Naive B cell (primary cell): ENCODE measurements at regions not wholly inside any gene's neighbourhood (a gene's known extent, or its start where the extent isn't known, plus 50 kb on each side); places are given as distances from the start of the nearest gene placed in this dataset.
"Not testable (repeated sequence)": the region's sequence is repeated elsewhere in the genome, so short reads cannot be mapped to it uniquely, and the experiment has no call there.

Experiments used
- ATAC-seq, 2 donors: fragments of 150-1000 bp; cut with Tn5 transposase; 2 replicates each; pipeline ENCODE4 v1.10.0; 2021; ENCODE audit warnings: low read depth in 2 of 2, mild to moderate bottlenecking in 2 of 2, moderate library complexity in 2 of 2
- DNase-seq: peaks from one replicate; pipeline ENCODE4 v3.0.0; 2022
- H3K27ac Mint-ChIP-seq, 6 donors: one replicate each; pipeline ENCODE4 v1.8.0; 2020 to 2022; ENCODE audit warnings: mild to moderate bottlenecking in 6 of 6, mixed read lengths in 6 of 6, moderate library complexity in 5 of 6, inconsistent platforms in 2 of 6
- H3K27me3 Mint-ChIP-seq, 3 donors: one replicate each; pipeline ENCODE4 v1.8.0; 2021 to 2022; ENCODE audit warnings: mixed read lengths in 3 of 3, mild to moderate bottlenecking in 1 of 3
- H3K36me3 Mint-ChIP-seq, 2 donors: one replicate each; pipeline ENCODE4 v1.8.0; 2020 to 2022; ENCODE audit warnings: mixed read lengths in 2 of 2, inconsistent platforms in 1 of 2, mild to moderate bottlenecking in 1 of 2
- H3K4me1 Mint-ChIP-seq, 3 donors: one replicate each; pipeline ENCODE4 v1.8.0; 2020 to 2022; ENCODE audit warnings: mixed read lengths in 3 of 3, inconsistent platforms in 1 of 3, mild to moderate bottlenecking in 1 of 3, moderate library complexity in 1 of 3
- H3K4me3 Mint-ChIP-seq, 8 donors: one replicate each; pipeline ENCODE4 v1.8.0; 2020 to 2022; ENCODE audit warnings: mild to moderate bottlenecking in 8 of 8, mixed read lengths in 8 of 8, moderate library complexity in 8 of 8, inconsistent platforms in 2 of 8
- H3K9me3 Mint-ChIP-seq, 7 donors: one replicate each; pipeline ENCODE4 v1.8.0; 2020 to 2022; ENCODE audit warnings: mixed read lengths in 7 of 7, mild to moderate bottlenecking in 5 of 7, inconsistent platforms in 2 of 7, moderate library complexity in 1 of 7

DNA sequence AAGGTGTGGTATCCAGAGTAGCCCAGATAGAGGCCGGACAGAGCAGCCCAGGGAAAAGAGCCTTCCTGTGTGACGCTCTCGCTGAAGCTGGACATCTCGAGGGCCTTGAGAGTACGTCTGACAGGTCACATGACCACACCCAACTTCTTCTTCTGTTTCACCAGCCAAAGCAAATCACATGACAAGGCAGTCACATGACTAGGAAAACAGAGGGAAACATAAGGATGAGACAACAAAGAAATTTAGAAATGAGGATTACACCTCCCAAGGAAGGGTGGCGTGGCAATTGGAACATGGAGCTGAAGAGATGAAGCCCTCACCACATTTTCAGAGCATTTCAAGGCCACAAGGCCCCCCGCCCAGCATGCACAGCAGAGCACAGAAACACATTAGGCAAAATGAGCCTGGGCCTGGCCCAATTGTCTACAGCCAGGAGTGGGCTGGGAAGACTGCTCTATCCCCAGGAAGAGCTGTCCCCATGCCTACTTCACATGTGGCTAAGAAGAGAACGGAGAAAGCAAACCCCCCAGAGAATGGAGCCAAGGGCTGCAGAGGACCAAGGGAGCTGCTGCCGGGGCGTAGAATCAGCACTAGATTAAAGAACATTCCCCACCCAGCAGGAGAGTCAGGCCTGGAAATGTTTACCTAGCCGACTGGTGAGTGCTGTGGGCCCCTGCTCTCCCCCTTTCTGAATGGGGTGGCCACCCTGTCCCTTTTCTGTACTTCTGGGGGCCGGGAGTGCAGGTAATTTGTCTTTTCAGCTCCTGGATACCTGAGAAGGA lies 305.1 kb downstream of the NPHP4 start:
- Mint-ChIP-seq H3K27me3 (peaks cover 12 to 54% (median 23%) of the 10 kb centered on the region in 3 donors), H3K4me3 (no peak overlapping the region), H3K9me3 (peaks cover 0 to 11% (median 0%) of the 10 kb centered on the region in 7 donors), H3K27ac (no peak overlapping the region), H3K4me1 (no peaks in the 10 kb centered on the region), H3K36me3 (peaks cover 0 to 9% of the 10 kb centered on the region in 2 donors)
- ATAC-seq, result no peak
- DNase-seq, result no peak

DNA sequence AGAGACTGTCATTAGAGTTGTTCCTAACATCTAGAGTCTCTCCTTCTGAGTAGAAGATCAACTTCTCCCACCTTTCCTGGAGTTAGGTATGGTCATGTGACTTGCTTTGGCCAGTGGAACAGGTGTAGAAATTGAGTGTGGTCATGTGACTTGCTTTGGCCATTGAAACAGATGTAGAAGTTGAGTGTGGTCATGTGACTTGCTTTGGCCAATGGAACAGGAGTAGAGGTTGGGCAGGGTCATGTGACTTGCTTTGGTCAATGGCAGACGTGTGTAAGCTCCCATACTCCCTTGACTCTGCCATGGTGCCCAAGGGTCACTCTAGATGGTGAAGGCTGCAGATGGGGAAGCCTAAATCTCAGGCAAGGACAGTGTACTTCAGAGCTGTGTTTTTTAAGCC lies 306.0 kb downstream of the NPHP4 start:
- H3K27me3 Mint-ChIP-seq, result peaks cover 11 to 45% (median 23%) of the 10 kb centered on the region in 3 donors
- no peak overlapping the region for H3K27ac Mint-ChIP-seq
- H3K9me3 Mint-ChIP-seq, result peaks cover 0 to 11% (median 0%) of the 10 kb centered on the region in 7 donors
- ATAC-seq, result no peak
- H3K4me1 Mint-ChIP-seq, result no peaks in the 10 kb centered on the region
- peaks cover 0 to 9% of the 10 kb centered on the region in 2 donors for H3K36me3 Mint-ChIP-seq
- no peak for DNase-seq
- no peak overlapping the region for H3K4me3 Mint-ChIP-seq

DNA sequence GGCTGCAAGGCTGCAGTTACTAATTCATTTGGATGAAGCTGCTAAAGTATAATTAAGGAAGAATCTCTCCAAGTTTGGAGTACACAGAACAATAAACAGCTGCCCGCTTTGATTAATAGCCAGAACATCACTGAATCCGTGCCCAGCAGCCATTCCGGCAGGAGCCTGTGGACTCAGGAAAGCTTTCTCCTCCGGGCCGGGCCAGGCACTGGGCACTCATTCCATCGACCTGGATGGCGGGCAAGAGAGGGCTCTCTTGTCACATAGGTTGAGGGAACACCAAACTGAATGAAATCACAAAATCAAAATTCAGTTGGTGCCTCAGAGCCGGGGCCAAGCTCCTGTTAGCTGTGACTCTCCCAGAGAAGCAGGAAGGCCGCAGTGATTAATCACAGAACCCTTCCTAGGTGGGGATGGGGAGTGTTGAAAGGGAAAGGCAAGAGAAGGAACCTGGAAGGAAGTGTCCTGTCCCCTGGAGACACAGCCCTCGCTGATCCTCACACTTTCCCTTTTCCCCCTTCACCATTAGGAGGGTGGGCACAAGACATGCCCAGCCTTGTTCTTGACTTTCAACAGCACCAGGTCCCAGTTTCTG lies 306.7 kb downstream of the NPHP4 start:
- peaks cover 0 to 9% of the 10 kb centered on the region in 2 donors for H3K36me3 Mint-ChIP-seq
- no peak overlapping the region for H3K27ac Mint-ChIP-seq
- ATAC-seq, result no peak
- H3K4me3 Mint-ChIP-seq, result no peak overlapping the region
- H3K27me3 Mint-ChIP-seq, result peaks cover 7 to 39% (median 23%) of the 10 kb centered on the region in 3 donors
- H3K9me3 Mint-ChIP-seq, result peaks cover 0 to 11% (median 0%) of the 10 kb centered on the region in 7 donors
- no peak for DNase-seq
- H3K4me1 Mint-ChIP-seq, result no peaks in the 10 kb centered on the region

DNA sequence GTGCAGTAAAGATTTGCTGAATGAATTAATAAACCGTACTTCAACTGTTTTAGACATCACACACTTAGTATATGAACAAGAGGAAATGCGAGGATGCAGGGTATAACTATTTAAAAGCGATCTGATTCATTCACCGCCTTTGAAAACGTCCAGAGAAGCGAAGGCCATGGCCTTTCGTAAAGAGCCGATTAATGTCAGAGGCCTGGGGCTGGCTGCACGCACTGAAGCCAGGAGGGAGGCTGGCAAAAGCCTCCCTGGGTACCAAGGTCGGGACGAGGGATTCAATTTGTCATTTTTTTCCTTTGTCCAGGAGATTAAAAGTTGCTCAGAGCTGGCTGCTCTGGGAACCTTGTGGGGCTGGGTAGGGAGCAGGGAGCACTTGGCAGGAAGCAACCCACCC lies 307.4 kb downstream of the NPHP4 start:
- no peaks in the 10 kb centered on the region for H3K4me1 Mint-ChIP-seq
- H3K4me3 Mint-ChIP-seq, result no peak overlapping the region
- H3K27me3 Mint-ChIP-seq, result peaks cover 7 to 32% (median 23%) of the 10 kb centered on the region in 3 donors

DNA sequence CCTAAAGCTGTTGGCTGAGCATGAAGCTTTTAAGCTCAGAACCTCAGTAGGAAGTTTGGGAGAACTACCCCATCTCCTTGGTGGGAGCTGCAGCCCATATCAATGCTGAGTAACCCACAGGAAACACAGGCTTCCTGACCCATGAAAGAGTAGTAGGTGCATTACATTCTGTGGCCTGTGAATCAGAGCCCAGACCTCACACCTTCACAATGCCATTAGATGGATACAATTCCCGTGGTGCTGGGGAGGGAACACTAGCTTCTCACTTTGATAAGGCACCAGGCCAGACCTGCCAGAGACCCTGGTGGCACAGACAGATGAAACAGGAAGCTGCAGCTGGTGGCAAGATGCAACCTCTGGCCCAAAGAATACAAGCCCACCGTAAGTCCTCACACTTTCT lies 308.8 kb downstream of the NPHP4 start:
- ATAC-seq (no peak), DNase-seq (no peak)
- H3K27ac Mint-ChIP-seq, result no peak overlapping the region
- H3K9me3 Mint-ChIP-seq, result peaks cover 0 to 17% (median 6%) of the 10 kb centered on the region in 7 donors
- no peaks in the 10 kb centered on the region for H3K4me1 Mint-ChIP-seq
- H3K4me3 Mint-ChIP-seq, result no peak overlapping the region
- peaks cover 13 to 34% (median 31%) of the 10 kb centered on the region in 3 donors for H3K27me3 Mint-ChIP-seq
- peaks cover 0 to 10% of the 10 kb centered on the region in 2 donors for H3K36me3 Mint-ChIP-seq

More for the DNA sequence above, 307.4 kb downstream of the NPHP4 start:
- Mint-ChIP-seq H3K9me3 (peaks cover 0 to 11% (median 0%) of the 10 kb centered on the region in 7 donors), H3K27ac (no peak overlapping the region), H3K36me3 (peaks cover 0 to 9% of the 10 kb centered on the region in 2 donors)
- ATAC-seq, result no peak
- DNase-seq, result no peak

DNA sequence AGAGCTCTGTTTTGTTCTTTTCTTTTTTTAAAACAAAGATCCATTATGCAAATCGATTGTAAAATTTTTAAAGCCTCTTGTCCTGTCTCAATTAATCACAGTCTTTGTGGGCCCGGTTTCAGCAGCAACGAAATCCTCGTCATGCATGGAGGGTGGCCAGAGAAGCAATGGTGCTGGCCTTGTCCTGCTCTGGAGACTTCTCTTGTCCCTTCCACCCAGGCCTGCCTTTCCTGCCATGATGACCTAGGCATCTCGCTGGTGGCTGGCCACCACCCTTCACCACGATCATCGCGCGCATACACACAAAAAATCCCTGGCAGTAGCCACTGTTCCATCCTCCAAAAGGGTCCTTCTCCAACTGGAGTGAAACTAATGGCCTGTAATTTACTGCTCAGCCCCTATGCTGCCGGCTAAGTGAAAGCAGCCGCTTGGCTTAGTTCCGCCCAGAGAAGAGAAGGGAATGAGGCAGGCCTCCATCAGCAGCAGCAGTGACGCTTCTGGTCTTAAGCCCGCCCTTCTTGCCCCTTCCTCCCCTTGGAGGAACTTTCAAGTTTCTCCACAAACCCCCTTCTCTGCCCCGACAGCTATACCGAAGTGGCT lies 309.5 kb downstream of the NPHP4 start:
- H3K36me3 Mint-ChIP-seq, result peaks cover 0 to 15% of the 10 kb centered on the region in 2 donors
- ATAC-seq (no peak), DNase-seq (no peak)
- H3K4me3 Mint-ChIP-seq, result no peak overlapping the region
- H3K27me3 Mint-ChIP-seq, result peaks cover 18 to 36% (median 35%) of the 10 kb centered on the region in 3 donors
- peak overlapping the region in 1 of 6 donors; percentile 19 for H3K27ac Mint-ChIP-seq
- H3K4me1 Mint-ChIP-seq, result no peaks in the 10 kb centered on the region
- H3K9me3 Mint-ChIP-seq, result peaks cover 0 to 21% (median 6%) of the 10 kb centered on the region in 7 donors

GRCh38 chr1:5681654-5682053 lies 310.6 kb downstream of the NPHP4 start:
- Mint-ChIP-seq H3K27me3 (peaks cover 18 to 36% (median 29%) of the 10 kb centered on the region in 3 donors), H3K36me3 (peaks cover 0 to 15% of the 10 kb centered on the region in 2 donors), H3K4me1 (no peaks in the 10 kb centered on the region), H3K9me3 (peaks cover 0 to 17% (median 6%) of the 10 kb centered on the region in 7 donors), H3K4me3 (no peak overlapping the region), H3K27ac (no peak overlapping the region)
- DNase-seq (no peak), ATAC-seq (no peak)

DNA sequence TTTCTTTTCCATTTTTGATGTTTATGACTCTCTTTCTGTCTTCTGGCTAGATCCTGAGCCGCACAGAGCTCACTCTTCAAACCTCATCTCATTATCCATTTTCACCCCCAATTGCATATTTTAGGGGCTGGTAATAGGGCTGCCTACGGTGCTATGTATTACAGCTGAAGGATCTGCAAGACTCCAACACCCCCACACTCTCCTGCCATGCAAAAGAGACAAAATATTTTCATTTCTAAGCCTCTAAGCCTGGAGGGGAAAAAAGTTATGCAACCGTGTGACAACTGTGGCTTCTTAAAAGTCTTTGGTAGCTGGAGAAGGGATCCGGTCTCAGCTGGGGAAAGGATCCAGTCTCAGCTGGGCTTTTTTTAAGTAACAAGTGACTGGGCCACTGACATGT lies 311.6 kb downstream of the NPHP4 start:
- H3K4me3 Mint-ChIP-seq, result no peak overlapping the region
- H3K27ac Mint-ChIP-seq, result no peak overlapping the region
- peaks cover under 1 to 7% of the 10 kb centered on the region in 2 donors for H3K36me3 Mint-ChIP-seq
- H3K27me3 Mint-ChIP-seq, result peaks cover 15 to 37% (median 21%) of the 10 kb centered on the region in 3 donors
- no peak for ATAC-seq
- H3K4me1 Mint-ChIP-seq, result no peaks in the 10 kb centered on the region
- H3K9me3 Mint-ChIP-seq, result peaks cover 7 to 27% (median 9%) of the 10 kb centered on the region in 7 donors
- DNase-seq, result no peak

- H3K27ac Mint-ChIP-seq, result no peak overlapping the region
- peaks cover 9 to 18% of the 10 kb centered on the region in 2 donors for H3K36me3 Mint-ChIP-seq
- H3K4me3 Mint-ChIP-seq, result no peak overlapping the region
- no peaks in the 10 kb centered on the region for H3K4me1 Mint-ChIP-seq
- peaks cover 12 to 42% (median 19%) of the 10 kb centered on the region in 7 donors for H3K9me3 Mint-ChIP-seq
- H3K27me3 Mint-ChIP-seq, result peaks cover 16 to 25% (median 21%) of the 10 kb centered on the region in 3 donors
- ATAC-seq (no peak), DNase-seq (no peak)
Measured at GRCh38 chr1:5678759-5679158, 313.5 kb downstream of the NPHP4 start.

DNA sequence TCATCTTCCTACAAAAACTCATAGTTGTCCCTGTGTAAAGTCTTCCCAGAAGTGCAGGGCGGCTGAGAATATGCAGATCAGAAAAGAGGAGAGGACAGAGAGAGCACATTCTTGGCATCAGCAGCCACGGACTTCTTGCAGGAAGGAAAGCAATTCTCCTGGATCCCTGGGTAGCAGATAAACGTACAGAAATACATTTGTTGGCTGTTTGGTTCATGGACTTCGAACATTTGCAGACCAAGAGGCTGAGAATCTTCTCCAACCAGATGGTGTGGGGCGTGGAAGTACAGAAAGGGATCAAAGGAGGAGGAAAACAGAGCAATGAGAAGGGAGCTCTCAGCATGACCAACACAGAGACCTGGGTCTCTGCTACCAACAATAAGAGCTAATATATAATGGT lies 319.9 kb downstream of the NPHP4 start:
- H3K4me1 Mint-ChIP-seq, H3K27ac Mint-ChIP-seq, DNase-seq, ATAC-seq, H3K4me3 Mint-ChIP-seq, H3K27me3 Mint-ChIP-seq: not testable (repeated sequence)
- Mint-ChIP-seq H3K9me3 (peaks cover 12 to 32% (median 21%) of the 10 kb centered on the region in 7 donors), H3K36me3 (peaks cover 9 to 12% of the 10 kb centered on the region in 2 donors)

GRCh38 chr1:5670590-5671350 lies 321.5 kb downstream of the NPHP4 start:
- Mint-ChIP-seq H3K27me3 (peaks cover 0 to 5% (median under 1%) of the 10 kb centered on the region in 3 donors), H3K36me3 (peaks cover 9 to 12% of the 10 kb centered on the region in 2 donors), H3K9me3 (peaks cover 10 to 26% (median 17%) of the 10 kb centered on the region in 7 donors), H3K27ac (no peak overlapping the region), H3K4me3 (no peak overlapping the region), H3K4me1 (no peaks in the 10 kb centered on the region)
- ATAC-seq (no peak), DNase-seq (no peak)

DNA sequence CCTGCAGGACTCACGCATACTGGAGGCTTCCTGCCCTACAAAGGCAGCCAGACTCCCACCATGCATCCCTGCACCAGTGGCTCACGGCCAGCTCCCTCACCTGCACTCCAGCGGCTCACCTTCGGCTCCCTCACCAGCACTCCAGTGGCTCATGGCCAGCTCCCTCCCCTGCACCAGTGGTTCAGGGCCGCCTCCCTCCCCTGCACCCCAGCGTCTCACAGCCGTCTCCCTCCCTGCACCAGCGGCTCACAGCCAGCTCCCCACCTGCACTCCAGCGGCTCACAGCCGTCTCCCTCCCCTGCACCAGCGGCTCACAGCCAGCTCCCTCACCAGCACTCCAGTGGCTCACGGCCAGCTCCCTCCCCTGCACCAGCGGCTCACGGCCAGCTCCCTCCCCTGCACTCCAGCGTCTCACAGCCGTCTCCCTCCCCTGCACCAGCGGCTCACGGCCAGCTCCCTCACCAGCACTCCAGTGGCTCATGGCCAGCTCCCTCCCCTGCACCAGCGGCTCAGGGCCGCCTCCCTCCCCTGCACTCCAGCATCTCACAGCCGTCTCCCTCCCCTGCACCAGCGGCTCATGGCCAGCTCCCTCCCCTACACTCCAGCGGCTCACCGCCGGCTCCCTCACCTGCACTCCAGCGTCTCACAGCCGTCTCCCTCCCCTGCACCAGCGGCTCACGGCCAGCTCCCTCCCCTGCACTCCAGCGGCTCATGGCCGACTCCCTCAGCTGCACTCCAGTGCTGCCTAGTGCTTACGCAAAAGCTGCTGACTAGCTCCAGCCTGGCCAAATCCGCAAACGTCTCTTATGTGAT lies 324.5 kb downstream of the NPHP4 start:
- H3K4me1 Mint-ChIP-seq, result no peaks in the 10 kb centered on the region
- peaks cover 0 to 12% (median 6%) of the 10 kb centered on the region in 7 donors for H3K9me3 Mint-ChIP-seq
- H3K36me3 Mint-ChIP-seq, result no peaks in the 10 kb centered on the region
- no peak for ATAC-seq
- H3K27ac Mint-ChIP-seq, result peak overlapping the region in 1 of 6 donors; percentile 14
- peaks cover 0 to 13% (median 0%) of the 10 kb centered on the region in 3 donors for H3K27me3 Mint-ChIP-seq
- H3K4me3 Mint-ChIP-seq, result no peak overlapping the region
- DNase-seq, result no peak
